GM13976 (cell line): ENCODE measurements at regions not wholly inside any gene's neighbourhood (a gene's known extent, or its start where the extent isn't known, plus 50 kb on each side); places are given as distances from the start of the nearest gene placed in this dataset.

Source experiments
- DNase-seq: peaks from one replicate; pipeline ENCODE4 v3.0.0; 2012; ENCODE audit warnings: low spot score
- in situ Hi-C: fragments of 300-500 bp; cut with MboI; formaldehyde crosslinking; loops from one replicate; pipeline ENCODE4 v1.12.0; 2022; ENCODE audit warnings: low sequenced_read_pairs, mixed read lengths, inconsistent platforms; ENCODE audit not compliant: unreplicated experiment
- TF ChIP-seq, protein P1 (sequence below): IDR thresholded peaks from 2 replicates; pipeline ENCODE4 v1.5.1; 2012; ENCODE audit warnings: borderline replicate concordance, mild to moderate bottlenecking; ENCODE audit not compliant: insufficient read depth; ENCODE audit errors: extremely low read depth, missing control alignments, control extremely low read depth

GRCh38 chr5:87053146-87053545 is 214.5 kb upstream of the RASA1 start:
- in situ Hi-C loops: no loop called here
- TF ChIP-seq, protein P1, sequence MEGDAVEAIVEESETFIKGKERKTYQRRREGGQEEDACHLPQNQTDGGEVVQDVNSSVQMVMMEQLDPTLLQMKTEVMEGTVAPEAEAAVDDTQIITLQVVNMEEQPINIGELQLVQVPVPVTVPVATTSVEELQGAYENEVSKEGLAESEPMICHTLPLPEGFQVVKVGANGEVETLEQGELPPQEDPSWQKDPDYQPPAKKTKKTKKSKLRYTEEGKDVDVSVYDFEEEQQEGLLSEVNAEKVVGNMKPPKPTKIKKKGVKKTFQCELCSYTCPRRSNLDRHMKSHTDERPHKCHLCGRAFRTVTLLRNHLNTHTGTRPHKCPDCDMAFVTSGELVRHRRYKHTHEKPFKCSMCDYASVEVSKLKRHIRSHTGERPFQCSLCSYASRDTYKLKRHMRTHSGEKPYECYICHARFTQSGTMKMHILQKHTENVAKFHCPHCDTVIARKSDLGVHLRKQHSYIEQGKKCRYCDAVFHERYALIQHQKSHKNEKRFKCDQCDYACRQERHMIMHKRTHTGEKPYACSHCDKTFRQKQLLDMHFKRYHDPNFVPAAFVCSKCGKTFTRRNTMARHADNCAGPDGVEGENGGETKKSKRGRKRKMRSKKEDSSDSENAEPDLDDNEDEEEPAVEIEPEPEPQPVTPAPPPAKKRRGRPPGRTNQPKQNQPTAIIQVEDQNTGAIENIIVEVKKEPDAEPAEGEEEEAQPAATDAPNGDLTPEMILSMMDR: no peak
- DNase-seq: no peak

DNA sequence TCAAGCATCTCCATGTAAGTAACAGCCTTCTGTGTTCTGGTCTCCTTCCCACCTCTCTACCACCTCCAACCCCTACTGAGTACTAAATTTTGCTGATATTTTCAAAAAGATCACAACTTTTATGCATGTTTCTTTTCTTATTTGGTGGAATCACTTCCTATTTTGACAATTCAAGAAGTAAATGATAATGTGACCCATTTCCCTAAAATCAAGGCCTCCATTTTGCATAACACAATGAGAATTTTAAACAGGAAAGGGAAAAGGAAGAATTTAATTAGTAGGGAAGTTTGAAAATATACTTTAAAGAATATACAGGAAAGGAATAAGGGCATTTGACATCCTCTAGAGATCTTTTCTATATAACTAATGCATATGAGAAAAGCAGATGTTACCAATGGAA is 212.9 kb upstream of the RASA1 start:
- no peak for DNase-seq
- TF ChIP-seq, protein P1: no peak
- in situ Hi-C loops: no loop called here

GRCh38 chr5:87061046-87061445 is 206.6 kb upstream of the RASA1 start:
- in situ Hi-C loops: no loop called here
- TF ChIP-seq, protein P1: no peak
- no peak for DNase-seq

DNA sequence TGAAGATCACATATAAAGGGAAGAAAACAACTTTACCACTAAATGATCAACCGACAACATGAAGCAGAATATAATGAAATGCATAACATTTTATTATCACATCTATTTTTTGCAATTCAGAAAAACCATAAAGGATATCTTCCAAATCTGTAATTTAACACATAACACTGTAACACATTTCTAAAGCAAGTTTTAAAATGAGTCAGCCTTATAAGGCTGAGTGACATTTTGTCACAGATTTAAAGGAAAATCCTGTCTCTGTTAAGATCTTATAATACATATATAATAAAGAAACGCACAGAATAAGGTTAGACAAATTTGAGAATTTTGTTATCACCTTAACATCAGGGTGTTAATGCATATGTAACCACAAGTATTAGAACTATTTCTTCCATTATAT is 198.4 kb upstream of the RASA1 start:
- in situ Hi-C loops: no loop called here
- TF ChIP-seq, protein P1: no peak
- no peak for DNase-seq

GRCh38 chr5:87069974-87070608 is 197.6 kb upstream of the RASA1 start:
- TF ChIP-seq, protein P1: peak; percentile 47
- in situ Hi-C loops: no loop called here
- DNase-seq: peak; percentile 44

GRCh38 chr5:87074072-87074471 is 193.6 kb upstream of the RASA1 start:
- DNase-seq: no peak
- TF ChIP-seq, protein P1: no peak
- in situ Hi-C loops: no loop called here
